Endothelial cell of umbilical vein (primary cell): ENCODE measurements at regions not wholly inside any gene's neighbourhood (a gene's known extent, or its start where the extent isn't known, plus 50 kb on each side); places are given as distances from the start of the nearest gene placed in this dataset.

ENCODE experiments used
- CTCF ChIP-seq, 2 donors: IDR thresholded peaks; 1 replicate in 1 of 2; 2 replicates in 1 of 2; pipeline ENCODE4 v1.5.1; 2011; ENCODE audit warnings: low read length in 2 of 2, mild to moderate bottlenecking in 2 of 2, moderate library complexity in 2 of 2, control low read depth in 1 of 2, inconsistent platforms in 1 of 2, low read depth in 1 of 2; ENCODE audit not compliant: insufficient read depth in 1 of 2; ENCODE audit errors: extremely low read depth in 1 of 2
- EZH2 ChIP-seq: IDR thresholded peaks from 2 replicates; pipeline ENCODE4 v1.6.1; 2012; ENCODE audit warnings: borderline replicate concordance, low read depth, mild to moderate bottlenecking, moderate library complexity, low read length, inconsistent platforms; ENCODE audit not compliant: severe bottlenecking
- FOS ChIP-seq: IDR thresholded peaks from 2 replicates; pipeline ENCODE4 v1.6.1; 2011; ENCODE audit warnings: mild to moderate bottlenecking, low read length, moderate library complexity, borderline replicate concordance; ENCODE audit not compliant: insufficient read depth
- GATA2 ChIP-seq: IDR thresholded peaks from 2 replicates; pipeline ENCODE4 v1.7.0; 2011; ENCODE audit warnings: low read depth, mild to moderate bottlenecking, moderate library complexity, mixed read lengths, low read length; ENCODE audit not compliant: insufficient read length, insufficient read depth
- MAX ChIP-seq: IDR thresholded peaks from 2 replicates; pipeline ENCODE4 v1.6.1; 2011; ENCODE audit not compliant: insufficient read depth, insufficient read length
- POLR2A ChIP-seq: IDR thresholded peaks from 2 replicates; pipeline ENCODE4 v1.6.1; 2012; ENCODE audit warnings: low read depth, mild to moderate bottlenecking, control low read depth, low read length
- POLR2AphosphoS5 ChIP-seq: IDR thresholded peaks from 2 replicates; pipeline ENCODE4 v1.6.1; 2012; ENCODE audit warnings: low read depth, mild to moderate bottlenecking, control low read depth, low read length, moderate library complexity; ENCODE audit not compliant: insufficient read depth

- no peak for TF ChIP-seq CTCF (IDR thresholded peaks at IDR 0.05; ENCODE audit: extremely low read depth in 1 of 2, insufficient read depth in 1 of 2, low read depth in 1 of 2, low read length in 2 of 2)
- TF ChIP-seq FOS, result no peak
- no peak for TF ChIP-seq POLR2AphosphoS5
- TF ChIP-seq MAX, result no peak
- TF ChIP-seq POLR2A, result no peak
- no peak for TF ChIP-seq GATA2
- no peak for TF ChIP-seq EZH2
Measured at GRCh38 chr2:107267086-107267485, 381.1 kb upstream of the ST6GAL2 start.
